Embryonic facial prominence (tissue), 1 donor: ENCODE measurements at regions not wholly inside any gene's neighbourhood (a gene's known extent, or its start where the extent isn't known, plus 50 kb on each side); places are given as distances from the start of the nearest gene placed in this dataset.
A peak's percentile ranks its signal among the peaks of the same experiment; 100 is the strongest.

Source experiments
- DNase-seq: peaks from one replicate; pipeline ENCODE4 v3.0.0-alpha.2; 2016; ENCODE audit errors: extremely low spot score

DNA sequence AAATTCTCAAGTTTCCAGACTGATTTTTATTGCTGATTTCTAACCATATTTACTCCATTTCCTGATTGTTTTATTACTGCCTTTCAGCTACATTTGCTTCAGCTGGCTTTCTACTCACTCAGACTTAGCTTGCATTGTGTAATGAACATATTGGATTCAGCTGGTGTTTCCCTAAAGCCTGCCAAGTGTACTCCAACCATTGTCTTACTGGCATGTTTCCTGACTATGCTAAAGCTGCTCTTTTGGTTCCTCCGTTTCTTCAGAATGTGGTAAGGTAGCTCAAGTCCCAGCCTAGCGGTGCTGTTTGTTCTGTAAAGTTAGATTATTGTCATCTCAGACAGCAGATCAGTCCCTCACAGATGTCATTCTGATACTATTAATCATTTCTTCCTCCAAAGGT, 53.1 kb upstream of the GLRA2 start:
- peak; percentile 6 for DNase-seq

- no peak for DNase-seq
Observed at GRCh38 chrX:14449773-14450172, 79.6 kb upstream of the GLRA2 start.

DNA sequence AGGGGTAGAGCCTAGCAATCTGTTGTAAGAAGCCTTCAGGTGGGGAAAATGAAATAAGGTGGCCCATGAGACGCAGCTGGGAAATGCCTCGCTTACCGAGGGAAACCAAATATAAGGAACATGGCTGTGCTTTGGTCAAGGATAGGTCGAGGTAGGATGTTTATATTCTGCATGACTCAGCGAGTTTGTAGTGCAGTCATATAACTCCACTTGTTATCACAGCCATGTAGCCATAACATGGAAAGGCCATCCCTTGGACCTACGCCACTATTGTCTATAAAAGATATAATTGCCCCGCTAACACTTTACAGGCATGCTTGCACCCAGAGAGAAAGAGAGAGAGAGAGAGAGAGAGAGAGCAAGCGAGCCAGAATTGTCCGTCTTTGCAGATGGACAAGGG, 80.9 kb upstream of the GLRA2 start:
- no peak for DNase-seq

DNA sequence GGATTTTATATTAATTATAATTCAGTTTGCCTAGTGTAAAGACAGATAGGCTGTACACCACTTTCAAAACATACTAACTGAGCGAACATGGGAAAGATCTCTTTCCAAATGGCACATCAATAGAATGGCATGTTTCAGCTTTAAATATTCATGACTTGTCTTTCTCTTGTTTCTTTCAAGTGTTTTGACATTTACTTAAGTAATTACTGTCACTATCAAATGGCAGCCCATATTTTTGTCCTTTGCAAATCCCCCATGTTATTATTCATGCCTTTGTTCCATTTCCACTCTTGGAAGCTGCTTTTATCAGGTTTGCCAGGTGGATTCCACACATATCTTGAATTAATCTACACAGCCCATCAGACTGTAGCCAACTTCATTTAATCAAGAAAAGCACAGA, 89.2 kb upstream of the GLRA2 start:
- no peak for DNase-seq

DNA sequence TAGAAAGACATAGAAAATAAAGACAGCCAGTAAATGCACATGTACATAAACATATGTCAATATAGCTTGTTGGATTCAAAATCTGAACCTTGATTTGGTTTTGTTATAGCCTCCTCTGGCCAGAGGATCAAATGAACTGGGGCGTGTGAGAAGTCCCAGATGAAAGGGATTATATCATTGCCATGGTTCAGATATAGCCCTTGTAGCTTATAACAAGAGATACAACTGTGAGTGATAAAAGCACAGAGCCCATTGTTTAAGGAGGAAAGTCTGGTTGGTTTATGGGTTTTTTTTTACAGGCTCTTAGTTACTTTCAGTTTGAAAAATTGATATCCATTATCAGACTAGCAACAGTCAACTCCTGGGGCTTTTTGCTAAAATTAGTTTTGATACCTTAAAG, 101.7 kb upstream of the GLRA2 start:
- no peak for DNase-seq

GRCh38 chrX:14420841-14421240, 108.5 kb upstream of the GLRA2 start:
- no peak for DNase-seq

DNA sequence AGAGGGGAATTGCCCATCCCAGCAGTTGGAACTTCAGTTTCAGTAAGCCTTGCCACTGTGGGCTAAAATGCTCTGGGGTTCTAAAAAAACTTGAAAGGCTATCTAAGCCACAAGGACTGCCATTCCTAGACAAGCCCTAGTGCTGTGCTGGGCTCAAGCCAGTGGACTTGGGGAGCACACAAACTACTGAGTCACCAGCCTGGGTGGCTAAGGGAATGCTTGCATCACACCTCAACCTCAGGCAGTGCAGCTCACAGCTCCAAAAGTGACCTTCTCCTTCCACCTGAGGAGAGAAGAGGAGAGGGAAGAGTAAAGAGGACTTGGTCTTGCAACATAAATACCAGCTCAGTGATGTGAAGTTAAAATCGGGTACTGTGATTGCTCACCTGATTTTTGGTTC, 116.7 kb upstream of the GLRA2 start:
- no peak for DNase-seq

DNA sequence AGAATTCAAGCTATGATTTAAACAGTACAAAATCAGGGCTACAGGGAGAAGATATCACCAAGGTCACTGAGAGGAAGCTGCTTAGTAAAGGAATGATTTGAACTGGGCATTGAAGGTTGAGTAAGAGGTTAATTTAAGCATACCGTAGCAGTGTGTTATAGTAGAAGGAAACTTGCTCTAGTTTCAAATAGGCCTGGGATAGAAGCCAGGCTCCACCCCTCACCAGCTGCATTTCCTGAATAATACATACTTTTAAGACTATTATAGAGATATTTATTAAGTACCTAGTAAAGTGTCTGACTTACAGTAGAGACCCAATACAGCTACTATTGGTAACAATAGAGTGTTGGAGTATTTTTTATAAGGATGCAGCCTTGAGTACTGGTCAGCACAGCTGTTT, 118.0 kb upstream of the GLRA2 start:
- no peak for DNase-seq

DNA sequence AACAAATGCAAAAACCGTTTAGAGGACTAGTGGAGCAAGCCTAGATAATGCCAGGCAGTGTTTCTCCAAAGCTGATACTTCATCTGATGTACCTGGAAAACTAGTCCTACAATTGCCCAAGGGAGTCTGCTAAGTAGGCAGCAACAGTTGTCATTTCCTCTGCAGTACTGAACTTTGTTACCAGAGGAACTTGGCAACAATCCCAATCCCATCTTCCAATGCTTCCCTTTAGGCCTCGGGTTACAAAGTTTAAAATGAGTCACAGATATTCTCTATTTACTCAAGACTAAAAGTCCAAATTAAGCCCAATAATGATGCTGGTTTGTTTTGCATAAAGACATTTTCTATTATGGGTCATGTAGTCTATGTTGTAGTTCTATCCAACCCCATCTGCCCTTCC, 120.0 kb upstream of the GLRA2 start:
- DNase-seq = no peak

DNA sequence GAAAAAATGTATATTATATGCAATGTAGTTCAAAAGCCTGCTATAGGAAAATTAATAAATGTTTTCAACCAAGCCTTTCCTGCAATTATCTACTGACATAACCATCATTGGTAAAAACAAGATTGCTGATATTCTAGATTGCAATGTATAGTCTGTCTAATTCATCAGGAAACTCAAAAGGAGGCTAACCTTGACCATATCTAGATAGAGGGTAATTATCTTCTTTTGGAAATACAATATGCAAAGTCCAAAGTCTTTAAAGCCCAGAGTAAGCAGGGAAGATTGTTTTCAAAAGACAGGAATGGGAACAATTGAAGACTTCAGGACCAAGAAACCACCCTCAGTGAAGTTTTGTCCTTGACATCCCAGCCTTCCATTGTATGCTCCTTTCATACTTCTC, 123.1 kb upstream of the GLRA2 start:
- DNase-seq = no peak

- DNase-seq = no peak
Observed at GRCh38 chrX:14398725-14399124, 130.6 kb upstream of the GLRA2 start.

GRCh38 chrX:14389682-14390081, 139.7 kb upstream of the GLRA2 start:
- no peak for DNase-seq

GRCh38 chrX:14386981-14387380, 142.4 kb upstream of the GLRA2 start:
- no peak for DNase-seq

DNA sequence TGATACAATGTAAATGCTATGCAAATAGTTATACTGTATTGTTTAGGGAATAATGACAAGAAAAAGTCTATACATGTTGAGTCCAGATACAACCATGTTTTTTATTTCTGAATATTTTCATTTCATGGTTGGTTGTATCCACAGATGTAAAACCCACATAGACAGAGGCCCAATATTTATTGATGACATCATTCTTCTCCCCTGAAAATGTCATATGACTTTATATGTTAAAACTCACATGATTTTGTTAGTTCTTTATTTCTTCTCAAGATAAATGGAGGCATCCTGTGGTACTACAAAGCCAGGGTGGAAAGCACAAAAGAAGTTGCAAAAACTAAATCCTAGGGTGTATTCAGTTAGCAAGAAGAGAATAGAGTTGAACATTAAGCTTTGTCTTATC, 149.3 kb upstream of the GLRA2 start:
- DNase-seq = no peak

DNA sequence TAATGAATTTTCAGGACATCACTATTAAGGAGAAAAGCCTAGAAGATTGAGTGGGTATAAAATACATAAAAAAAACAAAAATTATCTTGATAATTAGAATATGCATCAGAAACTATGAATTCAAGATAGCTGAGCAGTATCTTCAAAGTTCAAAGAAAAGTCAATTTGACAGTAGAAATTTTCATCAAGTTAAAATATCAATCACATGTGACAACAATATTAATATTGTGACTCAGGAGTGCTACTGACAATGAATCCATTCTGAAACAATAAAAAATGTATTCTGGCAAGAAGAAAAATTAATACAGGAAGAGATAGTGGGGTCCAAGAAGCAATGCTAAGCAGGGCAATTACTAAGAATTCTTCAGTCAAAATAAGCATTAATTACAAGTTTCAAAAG, 151.9 kb upstream of the GLRA2 start:
- DNase-seq = no peak

DNA sequence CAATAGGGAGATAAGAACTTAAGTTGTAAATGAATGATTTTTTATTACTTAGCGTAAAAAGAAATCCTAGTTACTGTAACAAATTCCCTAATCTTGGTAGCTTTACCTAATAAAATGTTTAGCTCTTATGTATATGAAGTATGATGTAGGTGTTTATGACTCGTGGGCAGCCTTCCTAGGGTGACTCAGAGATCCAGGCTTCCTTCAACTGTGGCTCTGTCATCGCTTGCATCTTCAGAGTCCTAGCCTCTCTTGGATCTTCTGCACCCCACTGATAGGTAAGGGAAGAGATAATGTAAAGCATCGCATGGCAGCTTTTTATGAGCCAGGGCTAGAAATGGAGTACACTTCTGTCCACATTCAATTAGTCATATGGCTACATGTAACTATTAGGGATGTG, 165.6 kb upstream of the GLRA2 start:
- no peak for DNase-seq

GRCh38 chrX:14362721-14363120, 166.6 kb upstream of the GLRA2 start:
- no peak for DNase-seq

- no peak for DNase-seq
Observed at GRCh38 chrX:14361435-14361834, 167.9 kb upstream of the GLRA2 start.

DNA sequence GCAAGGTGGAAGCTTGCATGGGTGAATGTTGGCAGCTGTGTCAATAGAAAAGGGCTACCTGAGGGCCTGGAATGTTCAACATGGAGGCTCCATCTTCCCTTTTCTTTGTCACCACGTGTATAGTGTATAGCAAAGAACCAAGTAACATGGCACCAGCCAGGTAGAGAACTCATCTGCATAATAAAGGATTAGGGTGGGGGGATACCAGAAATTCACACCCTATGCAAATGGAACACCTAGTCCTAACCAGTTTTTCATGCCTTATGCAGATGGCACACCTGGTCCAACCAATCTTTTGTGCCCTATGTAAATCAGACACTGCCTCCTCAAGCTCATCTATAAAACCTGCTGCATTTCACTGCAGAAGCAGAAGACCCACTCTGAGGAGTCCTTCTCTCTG, 169.6 kb upstream of the GLRA2 start:
- DNase-seq = no peak

- DNase-seq = no peak
Observed at GRCh38 chrX:14359316-14359715, 170.0 kb upstream of the GLRA2 start.

DNA sequence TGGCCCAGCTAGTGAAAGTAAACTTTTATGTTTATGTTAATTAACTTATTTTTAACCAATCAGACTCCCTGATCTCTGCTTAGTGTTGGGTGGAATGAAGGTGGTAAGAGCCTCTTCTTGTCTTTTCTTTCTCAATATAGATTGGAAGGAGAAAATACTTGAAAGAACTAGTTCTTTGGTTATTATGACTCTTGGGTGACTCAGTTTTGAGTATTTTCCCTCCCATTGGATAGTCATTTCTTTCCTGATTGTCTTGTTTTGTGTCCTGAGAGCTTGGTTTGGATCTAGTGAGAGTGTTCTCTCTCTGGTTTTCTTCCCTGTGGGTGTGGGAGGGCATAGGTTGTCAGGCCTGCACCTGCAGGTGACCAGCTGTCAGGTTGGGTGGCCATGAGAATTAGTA, 172.0 kb upstream of the GLRA2 start:
- no peak for DNase-seq

DNA sequence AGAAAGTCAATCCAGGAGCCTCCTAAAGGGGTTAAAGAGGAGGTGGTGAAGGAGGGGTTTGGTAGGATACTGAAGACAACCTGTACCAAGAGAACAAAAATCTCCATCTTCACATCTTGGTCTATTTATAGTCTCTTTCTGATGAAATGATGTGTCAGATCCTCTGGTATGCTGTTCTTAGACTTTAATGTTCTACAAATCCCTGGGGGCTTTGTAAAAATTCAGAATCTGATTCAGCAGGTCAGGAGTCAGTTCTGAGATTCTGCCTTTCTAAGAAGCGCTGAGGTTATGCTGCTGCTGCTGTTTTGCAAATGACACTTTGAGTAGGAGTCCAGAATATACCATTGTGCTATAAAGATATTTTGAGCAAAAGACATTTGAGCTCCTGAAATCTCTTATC, 172.9 kb upstream of the GLRA2 start:
- no peak for DNase-seq

- DNase-seq = no peak
Observed at GRCh38 chrX:14355556-14355955, 173.8 kb upstream of the GLRA2 start.

- no peak for DNase-seq
Observed at GRCh38 chrX:14354521-14354920, 174.8 kb upstream of the GLRA2 start.

- no peak for DNase-seq
Observed at GRCh38 chrX:14352511-14352910, 176.8 kb upstream of the GLRA2 start.
